Fibroblast of skin of back (primary cell): ENCODE measurements at regions not wholly inside any gene's neighbourhood (a gene's known extent, or its start where the extent isn't known, plus 50 kb on each side); places are given as distances from the start of the nearest gene placed in this dataset.
A peak's percentile ranks its signal among the peaks of the same experiment; 100 is the strongest.

ENCODE experiments used
- DNase-seq: peaks from one replicate; pipeline ENCODE4 v3.0.0-alpha.2; 2013

GRCh38 chr10:3537518-3537917, 247.5 kb downstream of the KLF6 start:
- peak; percentile 25 for DNase-seq

- no peak for DNase-seq
Observed at GRCh38 chr10:3535001-3535400, 250.0 kb downstream of the KLF6 start.

DNA sequence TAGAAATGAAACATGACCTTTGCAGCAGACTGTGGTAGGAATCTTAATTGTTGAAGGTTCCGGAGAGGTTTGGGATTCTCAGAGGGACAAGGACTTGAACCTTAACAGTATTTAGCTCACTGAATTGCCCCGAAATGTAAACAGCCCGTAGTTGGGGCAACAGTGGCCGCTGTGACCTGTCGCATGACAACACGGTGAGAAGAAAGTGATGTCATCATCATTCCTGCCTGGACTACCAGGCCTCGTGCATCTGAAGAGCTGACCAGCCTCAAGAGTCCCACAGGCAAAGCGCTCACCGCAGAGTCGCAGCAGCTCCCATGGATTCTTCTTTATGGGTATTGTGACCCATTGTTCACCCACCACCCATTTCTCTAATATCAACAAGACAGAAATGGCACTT, 250.6 kb downstream of the KLF6 start:
- DNase-seq: no peak

DNA sequence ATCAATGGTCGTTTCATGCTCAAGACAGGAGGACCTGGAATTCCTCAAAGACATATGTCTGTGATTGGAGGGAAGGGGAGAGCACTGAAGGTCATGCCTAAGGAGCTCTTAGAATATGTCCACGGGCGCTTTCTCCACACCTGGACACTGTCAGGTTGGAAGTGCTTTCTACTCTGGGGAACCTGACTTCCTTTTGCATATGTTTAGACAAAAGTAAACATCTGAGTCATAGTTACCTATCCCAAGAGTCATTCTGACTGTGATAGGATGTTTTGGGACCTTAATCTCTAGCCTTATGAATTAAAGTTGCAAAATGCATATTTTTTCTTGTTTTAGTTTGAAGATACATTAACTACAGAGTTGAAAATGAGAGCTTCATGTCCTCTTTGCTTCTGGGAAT, 251.7 kb downstream of the KLF6 start:
- DNase-seq: no peak

DNA sequence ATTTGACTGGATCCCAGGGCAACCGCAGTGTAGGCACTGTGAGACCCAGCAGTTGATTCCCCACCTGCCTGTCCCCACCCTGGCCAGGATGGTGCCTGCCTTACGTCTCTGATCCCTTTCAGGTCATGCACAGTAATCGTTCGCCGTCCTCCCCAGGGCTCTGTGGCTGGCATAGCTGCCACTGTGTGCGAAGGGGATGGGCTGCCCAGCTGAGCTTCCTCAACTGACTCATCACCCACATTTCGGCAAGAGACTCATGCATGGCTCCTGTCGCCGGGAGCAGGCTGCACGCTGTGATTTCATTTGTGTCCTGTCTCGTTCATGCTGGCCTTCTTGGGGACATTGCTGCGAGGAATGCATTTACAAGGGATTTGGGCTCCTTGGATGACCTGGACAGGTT, 252.4 kb downstream of the KLF6 start:
- DNase-seq: peak; percentile 48

DNA sequence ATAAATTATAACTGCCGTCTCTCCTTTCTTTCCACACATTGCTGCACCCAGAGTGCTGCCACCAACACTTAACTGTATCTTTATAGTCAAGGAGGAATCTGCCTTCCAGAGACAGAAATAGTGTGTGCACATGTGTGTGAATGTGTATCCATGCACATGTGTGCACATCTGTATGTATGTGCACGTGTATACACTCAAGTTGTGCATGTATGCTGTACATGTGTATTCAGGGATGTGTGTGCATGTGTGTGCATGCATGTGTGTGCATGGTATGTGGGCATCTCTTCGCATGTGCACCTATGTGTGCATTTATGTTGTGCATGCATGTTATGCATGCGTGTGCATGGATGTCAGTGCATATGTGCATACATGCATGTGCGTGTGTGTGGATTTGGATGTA, 253.3 kb downstream of the KLF6 start:
- DNase-seq: no peak

DNA sequence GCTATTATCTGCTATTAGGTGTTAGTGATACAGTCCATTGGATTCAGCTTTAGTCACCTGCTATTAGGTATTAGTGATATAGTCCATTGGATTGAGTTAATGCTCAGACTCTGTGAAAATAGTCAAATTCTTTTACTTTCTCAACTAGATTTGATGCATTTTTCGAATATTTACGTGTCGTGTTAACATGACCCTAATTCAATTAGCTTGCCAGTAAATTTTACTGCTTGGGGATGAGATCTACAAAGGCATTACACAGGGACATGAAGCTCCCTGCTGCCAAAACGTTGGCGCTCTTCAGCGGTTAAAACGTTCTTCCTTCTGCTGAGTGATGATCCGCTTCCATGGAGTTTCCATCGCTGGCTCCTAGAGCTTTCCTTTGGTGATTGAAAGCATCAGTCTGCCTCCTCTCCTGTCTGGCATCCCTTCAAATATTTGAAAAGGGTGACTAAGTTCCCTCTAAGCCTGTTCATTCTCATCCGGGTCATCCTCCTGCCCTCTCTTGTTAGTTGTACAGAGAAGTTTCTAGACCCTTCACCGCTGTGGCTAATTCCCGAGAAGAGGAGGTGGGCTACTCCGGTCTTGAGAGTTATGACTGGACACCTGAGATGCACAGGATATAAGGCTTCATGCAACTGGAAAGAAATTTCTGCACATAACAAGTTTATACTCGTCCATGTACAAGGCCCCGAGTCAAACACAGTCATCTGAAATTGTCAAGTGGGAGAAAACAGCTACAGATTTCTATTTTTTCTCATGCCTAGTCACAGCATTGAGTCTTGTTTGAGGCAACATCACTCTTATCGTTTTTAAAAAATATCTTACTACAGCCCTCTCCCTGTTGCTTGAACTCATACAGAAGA, 254.0 kb downstream of the KLF6 start:
- DNase-seq: peak; percentile 17

- no peak for DNase-seq
Observed at GRCh38 chr10:3530346-3530745, 254.7 kb downstream of the KLF6 start.

- no peak for DNase-seq
Observed at GRCh38 chr10:3529691-3530090, 255.3 kb downstream of the KLF6 start.

DNA sequence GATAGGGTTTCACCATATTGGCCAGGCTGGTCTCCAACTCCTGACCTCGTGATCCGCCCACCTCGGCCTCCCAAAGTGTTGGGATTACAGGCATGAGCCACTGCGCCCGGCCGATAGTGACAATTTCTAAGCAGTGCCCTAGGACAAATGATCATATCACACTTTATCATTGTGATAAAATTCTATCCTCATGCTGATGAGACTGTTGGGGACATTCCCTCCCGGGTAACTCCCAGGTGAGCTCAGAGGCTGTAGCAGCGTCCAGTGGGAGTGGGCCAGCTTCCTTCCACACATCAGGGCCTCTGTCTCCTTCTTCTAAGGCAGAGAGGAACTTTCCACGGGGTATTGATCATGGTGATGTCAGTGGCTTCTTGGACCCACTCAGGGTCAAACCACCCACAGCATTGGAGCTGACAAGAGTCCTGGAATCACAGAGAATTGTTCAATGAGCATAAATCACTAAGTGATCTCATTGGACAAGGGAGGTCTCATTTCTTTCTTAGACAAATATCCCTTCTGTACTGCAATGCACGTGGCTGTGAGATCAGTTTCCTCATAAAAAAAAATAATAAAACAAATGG, 256.1 kb downstream of the KLF6 start:
- DNase-seq: no peak

DNA sequence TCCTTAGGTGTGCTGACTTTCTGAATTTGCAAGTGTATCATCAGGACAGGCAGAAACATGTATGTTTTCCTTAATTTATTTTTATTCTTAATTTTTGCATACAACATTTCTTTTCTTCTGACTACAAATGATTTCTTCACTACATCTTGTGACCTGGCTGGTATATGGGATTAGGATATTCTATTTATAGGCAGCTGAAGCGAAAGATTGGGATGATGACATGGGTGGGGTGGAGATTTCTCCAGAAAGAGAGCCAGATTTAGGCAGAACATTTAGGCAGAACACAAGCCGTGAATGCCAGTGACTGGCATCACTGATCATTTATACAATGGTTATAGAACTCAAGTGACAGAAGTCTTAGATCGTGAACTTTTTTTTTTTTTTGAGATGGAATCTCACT, 256.7 kb downstream of the KLF6 start:
- DNase-seq: peak; percentile 19

GRCh38 chr10:3527869-3528268, 257.1 kb downstream of the KLF6 start:
- DNase-seq: peak; percentile 71

GRCh38 chr10:3526727-3527501, 258.1 kb downstream of the KLF6 start:
- DNase-seq: peak; percentile 95

GRCh38 chr10:3525832-3526449, 259.1 kb downstream of the KLF6 start:
- DNase-seq: peak; percentile 98

GRCh38 chr10:3524086-3524960, 260.7 kb downstream of the KLF6 start:
- no peak for DNase-seq

GRCh38 chr10:3523309-3524050, 261.5 kb downstream of the KLF6 start:
- no peak for DNase-seq

DNA sequence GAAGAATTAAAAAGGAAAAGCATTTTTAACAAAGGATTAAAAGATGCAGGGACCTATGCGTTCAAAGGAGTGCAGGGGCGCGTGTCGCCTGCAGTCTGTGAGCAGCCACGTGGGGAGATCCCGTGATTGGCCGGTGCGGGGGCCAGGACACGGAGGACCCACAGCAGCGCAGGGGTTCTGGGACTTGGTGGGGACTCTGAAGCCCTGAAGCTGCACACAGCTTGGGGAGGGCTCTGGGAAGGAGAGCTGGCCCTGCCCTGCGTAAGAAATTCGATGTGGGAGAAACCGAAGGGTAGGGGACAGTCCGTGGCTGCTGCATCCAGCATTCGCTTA, 268.1 kb downstream of the KLF6 start:
- DNase-seq: no peak

GRCh38 chr10:3516234-3516922, 268.6 kb downstream of the KLF6 start:
- peak; percentile 58 for DNase-seq

- no peak for DNase-seq
Observed at GRCh38 chr10:3514691-3515090, 270.3 kb downstream of the KLF6 start.

GRCh38 chr10:3512263-3512662, 272.7 kb downstream of the KLF6 start:
- no peak for DNase-seq

- no peak for DNase-seq
Observed at GRCh38 chr10:3511483-3511882, 273.5 kb downstream of the KLF6 start.
